DMS79 treated with DMSO at 0.1 percent for 48 hours (cell line): ENCODE measurements at regions not wholly inside any gene's neighbourhood (a gene's known extent, or its start where the extent isn't known, plus 50 kb on each side); places are given as distances from the start of the nearest gene placed in this dataset.

Source experiments
- DNase-seq: peaks from one replicate; lab custom pipeline; 2025; lab: John Stamatoyannopoulos, UW

DNA sequence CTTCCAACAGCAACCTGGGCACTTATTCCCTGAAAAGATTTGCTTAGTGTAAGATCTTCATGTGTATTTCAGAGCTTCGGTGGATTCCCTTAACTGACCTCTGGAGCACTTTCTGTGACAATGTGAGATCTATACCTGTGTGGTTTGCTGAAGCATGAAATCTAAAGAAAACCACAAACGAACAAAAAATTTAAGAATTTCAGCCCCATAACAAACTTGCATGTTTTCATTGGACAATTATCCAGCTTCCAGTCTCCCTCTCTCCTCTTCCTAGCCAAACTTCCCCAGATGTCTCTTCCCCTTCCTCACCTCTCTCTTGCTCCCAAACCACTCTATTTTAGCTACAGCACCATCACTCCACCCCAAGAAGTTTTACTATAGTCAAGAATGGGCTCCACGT is 279.9 kb upstream of the SORCS1 start:
- no peak for DNase-seq

DNA sequence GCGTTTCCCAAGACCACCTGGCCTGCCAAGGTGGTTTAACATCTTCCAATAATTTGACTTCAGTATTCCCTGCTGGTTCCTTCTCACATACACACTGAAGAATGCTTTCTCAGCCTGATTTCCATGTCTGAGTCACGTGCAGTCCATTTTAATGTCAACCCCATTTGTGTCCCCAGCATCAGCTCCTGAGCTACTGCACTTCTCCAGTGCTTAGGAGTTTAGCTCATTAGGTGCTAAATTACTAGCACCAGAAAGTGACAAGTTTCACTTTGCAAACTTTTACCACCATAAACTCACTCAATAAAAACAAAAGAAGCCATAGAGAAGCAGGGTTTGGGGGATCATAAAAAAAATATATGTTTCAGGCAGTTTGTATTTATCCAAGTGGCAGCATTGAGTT is 279.3 kb upstream of the SORCS1 start:
- no peak for DNase-seq

DNA sequence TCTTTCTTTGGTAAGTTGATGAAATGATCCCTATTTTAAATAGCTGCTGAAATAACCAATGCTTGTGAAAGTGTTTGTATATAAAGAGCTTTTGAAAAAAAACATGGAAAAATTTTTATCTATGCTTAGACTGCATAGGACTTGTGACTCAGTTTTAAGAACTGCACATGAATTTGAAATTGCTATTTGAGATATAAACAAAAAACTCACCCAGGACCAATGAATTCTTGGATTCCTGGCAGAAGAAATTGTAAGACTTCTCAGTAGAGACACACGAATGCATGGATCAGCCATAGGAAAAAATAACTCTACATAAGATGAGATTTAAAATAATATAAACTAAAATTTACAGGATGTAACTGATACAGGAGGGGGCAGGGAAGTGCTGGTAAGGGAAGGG is 278.8 kb upstream of the SORCS1 start:
- no peak for DNase-seq

DNA sequence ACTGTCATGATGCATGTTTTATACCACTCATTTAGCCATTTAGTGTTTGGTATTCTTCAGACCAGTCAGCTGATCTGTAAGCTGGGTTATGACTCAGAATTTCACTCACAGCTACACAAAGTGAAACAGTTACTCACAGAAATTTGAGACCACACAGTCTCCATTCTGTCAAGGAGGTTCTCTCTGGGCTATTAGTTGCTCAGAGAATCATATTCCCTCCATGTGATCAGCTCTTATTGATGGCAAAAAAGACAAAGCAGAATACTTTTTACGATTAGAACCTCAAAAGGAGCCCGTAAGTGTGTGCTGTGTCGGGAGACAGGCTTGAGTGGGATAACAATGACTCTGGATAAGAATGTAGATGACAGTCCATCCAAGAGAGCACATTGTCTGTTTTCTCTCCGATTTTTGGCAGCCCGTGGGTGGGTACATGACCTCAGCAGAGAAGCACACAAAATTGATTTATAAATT is 277.6 kb upstream of the SORCS1 start:
- DNase-seq, result no peak

DNA sequence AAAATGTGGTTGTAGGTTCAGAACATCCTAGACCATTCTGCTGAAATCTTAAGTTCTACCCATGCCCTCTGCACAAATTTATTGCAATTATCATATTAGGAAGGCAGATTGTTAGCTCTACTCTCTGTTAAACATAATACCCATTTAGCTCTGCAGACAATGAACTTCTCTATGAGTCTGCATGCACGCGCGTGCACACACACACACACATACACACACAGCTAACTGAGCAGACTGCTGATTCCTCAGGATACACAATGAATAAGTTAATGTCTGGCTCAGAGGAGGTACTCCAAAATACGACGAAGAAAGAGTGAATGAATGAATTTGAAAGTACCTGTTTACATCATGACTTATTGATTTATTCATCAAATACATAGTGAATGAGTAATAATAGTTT is 276.2 kb upstream of the SORCS1 start:
- DNase-seq, result no peak

DNA sequence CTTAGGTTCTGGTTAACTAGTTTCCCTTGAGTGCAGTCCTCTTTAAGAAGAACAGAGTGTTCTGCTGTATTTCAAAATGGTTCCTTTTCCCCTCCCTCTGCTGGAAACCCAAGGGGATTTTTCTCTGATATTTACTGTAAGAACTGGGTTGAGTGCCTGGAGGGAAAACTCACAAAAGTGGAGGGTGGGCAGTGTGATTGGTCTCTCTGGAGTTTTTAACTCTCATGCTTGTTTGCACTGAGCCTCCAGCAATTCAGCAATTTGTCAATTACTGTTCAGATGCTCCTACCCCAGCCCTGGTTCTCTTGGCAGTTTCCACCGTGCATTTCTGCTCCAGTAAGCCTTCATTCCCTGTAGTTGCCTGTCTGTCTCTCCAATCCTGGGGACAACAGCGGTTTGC is 273.4 kb upstream of the SORCS1 start:
- no peak for DNase-seq

DNA sequence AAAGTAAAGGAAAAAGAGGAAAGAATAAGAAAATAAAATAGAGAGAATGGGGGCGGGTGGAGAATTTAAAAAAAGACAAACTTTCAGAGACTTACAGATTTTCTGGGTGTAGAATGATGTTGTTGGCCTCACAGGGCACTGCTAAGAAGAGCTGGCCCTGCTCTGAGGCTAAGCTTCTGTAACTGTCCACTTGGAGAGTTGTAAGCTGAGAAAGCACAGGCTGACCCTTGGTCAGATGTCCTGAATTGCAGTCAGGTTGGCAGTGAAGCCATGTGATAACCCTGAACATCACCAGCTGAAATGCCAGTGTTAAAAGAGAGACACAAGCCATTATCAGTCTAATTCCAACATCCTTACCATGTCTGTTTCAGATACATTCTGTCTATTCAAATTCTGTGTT is 272.1 kb upstream of the SORCS1 start:
- no peak for DNase-seq

DNA sequence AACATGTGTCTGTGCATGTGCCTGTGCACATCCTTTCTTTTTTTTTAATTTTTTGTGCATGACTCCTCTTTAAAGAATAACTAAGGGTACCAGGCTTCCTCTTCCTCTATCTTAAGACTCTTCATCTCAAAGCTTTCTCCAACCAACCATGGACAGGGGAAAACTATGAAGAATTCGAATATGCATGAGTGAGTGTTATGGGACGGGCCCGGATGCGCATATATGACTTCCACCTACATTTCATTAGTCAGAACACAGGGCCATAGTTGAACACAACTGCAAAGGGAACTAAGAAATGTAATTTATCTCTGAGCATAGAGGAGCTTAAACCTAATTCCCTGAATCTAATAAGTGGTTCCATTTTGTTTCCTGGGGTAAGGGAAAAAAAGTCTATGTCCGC is 270.3 kb upstream of the SORCS1 start:
- DNase-seq, result no peak

DNA sequence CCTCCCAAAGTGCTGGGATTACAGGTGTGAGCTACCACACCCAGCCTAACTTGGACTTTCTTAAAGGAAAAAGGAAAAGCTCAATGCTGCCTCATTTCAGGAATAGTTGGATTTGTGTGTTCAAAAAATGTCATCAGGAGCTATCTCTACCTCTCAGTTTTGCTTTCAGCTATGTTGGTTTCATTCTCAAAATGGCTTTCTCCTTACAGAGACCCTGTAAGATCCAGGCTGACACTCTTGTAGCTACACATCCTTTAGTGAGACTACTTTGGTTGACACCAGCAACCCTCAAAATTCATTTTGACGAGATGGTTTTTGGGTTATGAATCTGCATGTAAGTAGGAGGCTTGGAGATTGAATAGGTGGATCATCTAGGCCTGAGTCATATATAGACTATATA is 269.7 kb upstream of the SORCS1 start:
- DNase-seq, result no peak

DNA sequence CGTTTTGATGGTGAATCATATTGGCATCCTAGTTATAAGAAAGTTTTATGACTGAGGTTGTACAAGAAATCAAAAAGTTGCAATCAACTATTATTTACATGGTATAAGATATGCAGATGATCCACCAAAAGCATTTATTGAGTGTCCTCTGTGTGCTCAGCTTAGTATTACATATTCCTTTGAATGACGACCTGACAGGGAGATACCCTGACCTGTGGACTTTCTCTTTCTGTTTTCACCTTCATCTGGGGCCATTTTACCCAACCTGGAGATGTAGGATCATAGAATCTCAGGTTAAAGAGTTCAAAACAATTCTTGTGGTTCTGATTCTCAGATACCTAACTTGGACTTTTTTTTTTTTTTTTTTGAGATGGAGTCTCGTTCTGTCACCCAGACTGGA is 269.1 kb upstream of the SORCS1 start:
- no peak for DNase-seq

DNA sequence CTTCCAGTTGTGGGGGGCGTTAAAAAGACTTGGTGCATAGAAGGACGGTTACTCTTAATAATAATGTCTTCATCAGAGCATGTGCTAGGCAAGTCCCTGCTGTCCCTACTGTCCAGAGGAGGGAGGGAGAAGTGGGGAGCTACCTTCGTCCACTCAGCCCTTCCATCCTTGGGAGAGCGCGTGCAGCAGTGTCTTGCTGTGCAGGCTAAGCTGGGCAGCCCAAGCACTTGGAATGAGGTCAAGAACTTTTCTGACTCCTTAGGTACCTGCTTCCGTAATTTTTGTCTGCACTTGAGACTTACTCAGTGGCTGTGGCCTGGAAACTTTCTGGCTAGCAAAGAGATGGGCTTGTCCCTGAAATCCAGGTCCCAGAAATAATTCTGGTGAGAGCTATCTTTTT is 265.9 kb upstream of the SORCS1 start:
- no peak for DNase-seq

DNA sequence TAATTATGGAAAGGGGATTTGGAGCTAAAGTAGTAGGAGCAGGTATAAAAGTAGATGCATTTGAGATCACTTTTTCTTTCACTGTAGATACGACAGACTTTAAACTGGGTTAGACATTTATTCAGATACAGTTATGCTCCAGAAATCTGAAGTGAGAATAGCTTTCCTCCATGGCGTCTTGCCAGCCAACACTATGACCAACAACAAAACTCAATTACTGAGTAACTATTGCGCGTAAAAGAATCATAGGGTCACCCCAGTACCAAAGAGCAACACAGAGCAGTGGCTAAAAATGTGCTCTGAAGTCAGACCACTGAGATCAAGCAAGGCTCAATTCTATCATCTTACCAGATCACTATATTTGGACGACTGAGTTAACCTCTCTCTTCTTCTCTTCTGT is 262.5 kb upstream of the SORCS1 start:
- DNase-seq, result no peak

DNA sequence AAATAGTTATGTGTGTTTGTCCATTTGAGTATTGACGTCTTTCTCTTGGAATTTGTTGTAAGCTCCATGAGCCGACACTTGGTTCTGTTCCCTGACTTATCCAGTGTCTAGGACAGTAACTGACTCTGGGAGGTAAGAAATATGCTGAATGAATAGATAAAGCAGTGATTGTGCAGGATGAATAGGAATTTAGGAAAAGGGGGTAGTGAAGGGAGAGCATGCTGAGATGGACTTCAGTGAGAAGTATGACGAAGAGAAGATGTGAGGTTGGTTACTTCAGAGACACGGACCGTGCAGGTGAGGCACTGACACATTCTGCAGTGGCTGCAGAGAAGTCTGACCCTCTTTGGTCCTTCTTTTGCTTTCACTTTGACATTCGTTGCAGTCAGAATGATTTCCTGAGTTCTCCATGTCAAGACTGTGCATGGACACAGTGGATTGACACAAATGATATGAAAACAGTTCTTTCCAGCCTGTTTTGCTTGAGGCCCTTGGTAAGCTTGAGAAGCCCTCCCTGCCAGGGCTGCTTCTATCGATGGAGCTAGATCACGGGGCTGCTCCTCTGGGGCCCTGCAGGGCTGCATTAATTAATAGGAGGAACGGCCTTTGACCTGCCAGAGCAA is 261.5 kb upstream of the SORCS1 start:
- DNase-seq, result no peak

DNA sequence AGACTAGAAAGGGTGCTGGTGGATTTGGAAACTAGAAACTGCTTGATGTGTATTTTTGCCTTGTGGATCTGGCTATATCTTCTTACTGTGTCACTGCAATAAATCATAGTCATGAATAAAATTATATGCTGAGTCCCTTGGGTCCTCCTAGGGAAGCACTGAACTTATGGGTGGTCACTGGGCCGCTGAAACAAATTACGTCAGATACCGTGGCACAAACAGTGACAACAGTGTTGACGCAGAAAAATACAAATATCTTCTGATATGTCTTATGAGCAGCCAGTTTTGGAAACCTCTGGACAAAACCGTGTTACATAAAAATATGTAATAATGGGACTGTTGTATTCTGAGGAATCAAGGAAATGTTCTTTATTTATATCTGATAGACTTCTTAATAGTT is 260.1 kb upstream of the SORCS1 start:
- no peak for DNase-seq

DNA sequence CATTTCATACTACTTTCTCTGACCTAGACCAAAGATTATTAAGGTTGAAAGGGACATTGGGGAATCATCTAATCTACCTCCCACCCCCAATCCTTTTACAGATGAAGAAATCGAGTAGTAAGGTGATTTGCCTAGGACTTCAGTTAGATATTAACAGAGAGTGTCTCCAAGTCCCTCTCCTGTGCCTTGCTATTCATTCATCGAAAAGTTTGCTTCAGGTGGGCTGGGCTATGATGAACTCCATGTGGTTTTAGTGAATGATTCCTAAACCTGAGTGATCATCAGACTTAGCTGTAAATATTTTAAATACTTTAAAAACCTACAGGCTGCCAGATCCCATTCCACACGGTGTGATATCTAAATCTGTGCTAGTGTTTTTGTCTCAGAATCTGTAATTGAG is 259.4 kb upstream of the SORCS1 start:
- no peak for DNase-seq

DNA sequence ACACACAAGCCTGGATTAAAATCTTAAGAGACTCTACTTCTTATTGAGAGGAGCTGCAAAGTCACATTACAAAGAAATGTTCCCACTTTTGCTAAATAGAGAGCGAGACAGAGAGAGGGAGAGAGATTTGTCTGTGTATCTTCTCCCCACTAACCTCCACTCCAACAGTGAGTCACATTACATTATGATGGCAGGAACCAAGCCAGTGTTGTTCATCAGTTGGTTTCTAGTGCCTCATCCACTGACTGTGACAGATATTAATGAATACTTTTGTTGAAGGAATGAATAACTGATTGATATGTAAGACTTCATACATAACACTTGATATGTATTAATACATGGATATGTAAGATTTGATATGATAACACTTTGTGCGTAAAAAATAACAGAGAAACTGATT is 258.2 kb upstream of the SORCS1 start:
- no peak for DNase-seq

DNA sequence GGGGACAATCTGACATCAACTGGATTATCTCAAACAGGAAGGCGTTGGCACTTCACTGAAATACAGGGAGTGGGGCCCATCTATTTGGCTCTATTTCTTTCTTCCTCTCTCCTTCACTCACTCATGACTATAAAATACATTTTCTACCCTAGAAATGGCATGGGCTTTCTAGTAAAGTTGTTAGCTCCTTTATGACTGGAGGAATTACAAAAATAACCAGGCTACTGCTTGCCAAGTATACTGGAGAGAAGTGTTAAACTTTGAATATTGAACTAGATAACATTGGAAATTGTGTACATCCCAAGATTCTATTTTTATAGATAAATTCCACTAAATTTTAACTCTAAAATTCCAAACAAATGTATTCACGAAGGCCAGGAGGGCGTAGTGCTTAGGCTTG is 255.7 kb upstream of the SORCS1 start:
- DNase-seq, result no peak

DNA sequence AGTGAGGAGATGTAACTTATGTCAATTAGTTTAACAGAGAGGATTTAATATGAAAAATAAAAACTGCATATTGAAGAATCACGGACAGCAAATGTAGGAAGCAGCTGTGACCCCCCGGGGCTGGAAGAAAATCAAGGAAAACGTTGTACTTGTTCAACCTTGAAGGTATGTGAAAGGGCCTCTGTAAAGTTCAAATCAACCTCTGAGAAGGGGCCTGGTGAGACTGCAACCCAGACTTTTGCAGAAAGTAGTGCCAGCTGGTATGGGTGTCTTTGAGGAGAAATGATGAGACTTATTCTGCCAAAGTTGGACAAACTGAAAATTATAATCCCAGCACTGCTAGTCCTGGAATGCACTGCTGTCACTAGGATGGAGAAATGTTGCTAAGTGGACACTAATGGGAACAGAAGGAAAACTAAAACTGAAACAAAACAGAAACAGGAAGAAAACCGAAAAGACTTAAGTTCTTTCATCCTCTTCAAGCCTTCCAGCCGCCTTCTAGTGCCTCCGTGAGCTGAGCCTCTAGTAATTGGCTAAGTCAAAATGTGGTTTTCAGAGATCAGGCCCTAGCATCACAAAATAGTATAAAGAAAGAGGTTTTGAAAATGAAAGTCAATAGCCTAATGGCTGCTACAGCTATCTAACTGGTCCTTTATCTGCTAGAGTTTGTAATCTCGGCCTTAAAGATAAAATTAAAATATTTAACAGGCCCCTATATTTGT is 253.7 kb upstream of the SORCS1 start:
- no peak for DNase-seq

DNA sequence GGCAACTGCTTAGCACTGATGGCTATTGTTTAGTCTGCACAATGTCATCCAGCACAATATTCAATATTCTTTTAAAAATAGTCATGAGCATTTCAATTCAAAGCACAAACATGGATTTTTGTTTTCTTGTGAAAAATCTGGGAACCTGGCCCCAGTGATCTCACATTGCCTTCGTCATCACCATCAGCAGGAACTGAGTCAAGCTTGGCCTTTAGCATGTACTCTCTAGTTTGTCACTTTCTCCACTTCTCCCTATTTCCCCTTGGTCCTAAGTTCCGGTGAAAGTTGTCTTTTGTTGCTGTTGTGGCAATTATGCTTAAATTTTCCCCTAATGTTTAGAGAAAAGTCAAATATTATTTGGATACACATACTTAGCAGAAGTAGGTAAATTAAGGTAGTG is 252.9 kb upstream of the SORCS1 start:
- DNase-seq, result no peak

DNA sequence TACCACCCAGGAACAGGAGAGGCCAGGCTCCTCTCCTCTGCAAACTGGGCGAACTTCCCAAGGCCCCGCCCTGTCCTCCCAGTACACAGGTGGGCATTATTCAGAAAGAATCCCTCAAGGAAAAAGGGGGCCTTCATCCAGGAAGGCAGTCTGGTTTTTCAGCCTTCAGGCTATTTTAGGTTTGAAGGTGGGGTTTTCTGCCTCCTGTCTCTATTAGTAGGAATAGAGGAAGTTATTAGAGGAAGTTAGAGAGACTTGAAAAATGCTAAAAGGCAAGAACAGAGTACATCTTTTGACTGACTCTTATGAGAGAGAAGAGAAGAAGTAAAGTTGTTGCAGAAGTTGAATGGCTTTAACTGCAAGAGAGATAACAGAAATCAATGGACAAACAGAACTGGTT is 250.9 kb upstream of the SORCS1 start:
- DNase-seq, result no peak

DNA sequence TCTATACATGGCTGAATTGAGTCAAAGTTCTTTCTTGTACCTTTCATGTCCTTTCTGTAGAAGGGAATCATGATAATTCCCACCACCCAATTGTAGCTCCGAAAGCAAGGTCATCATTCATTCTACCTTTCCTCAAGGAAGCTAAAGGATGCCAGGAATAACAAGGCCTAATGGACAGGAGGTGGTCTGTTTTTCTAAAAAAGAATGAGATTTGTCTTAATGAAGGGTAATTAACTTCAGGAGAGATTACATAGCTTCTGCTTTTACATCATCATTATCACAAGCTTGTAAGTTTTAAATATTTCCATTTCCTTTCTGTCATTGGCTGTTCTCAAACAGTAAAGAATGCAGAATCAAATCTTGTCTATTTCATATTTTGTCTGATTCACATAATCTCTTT is 249.5 kb upstream of the SORCS1 start:
- DNase-seq, result no peak

DNA sequence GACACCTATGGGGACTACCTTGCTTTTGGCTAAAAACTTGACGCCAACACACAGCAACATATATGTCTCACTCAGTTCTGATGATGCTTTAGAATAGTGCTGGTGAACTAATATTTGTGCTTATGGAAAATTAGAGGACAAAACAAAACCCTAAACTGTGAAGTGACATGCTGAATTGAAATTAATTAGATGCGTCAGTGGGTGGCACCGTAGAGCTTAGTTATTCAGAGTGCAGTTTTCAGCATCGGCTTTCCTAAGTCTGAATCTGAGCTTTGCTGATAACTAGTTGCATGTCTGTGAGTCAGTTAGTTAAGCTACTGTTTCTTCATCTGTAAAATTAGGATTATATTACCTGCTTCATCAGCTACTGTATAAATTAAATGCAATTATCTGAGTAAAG is 245.0 kb upstream of the SORCS1 start:
- no peak for DNase-seq

DNA sequence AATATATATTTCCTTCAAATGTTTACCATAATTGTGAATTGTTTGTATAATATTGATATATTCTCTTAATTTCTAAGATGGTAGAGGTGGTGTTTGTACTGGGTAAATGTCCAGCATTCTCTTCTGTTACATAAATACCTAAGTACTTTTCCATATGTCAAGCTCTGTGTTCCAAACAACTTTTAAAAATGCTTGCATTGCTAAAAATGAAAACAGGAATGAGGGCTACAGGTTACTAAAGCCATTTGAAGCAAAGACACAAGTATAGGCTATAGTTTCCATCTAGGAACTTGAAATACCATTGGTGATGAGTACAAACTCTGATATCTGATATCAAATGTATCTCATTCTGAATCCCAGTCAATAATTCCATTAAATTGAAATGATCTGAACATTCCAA is 233.6 kb upstream of the SORCS1 start:
- DNase-seq, result no peak

DNA sequence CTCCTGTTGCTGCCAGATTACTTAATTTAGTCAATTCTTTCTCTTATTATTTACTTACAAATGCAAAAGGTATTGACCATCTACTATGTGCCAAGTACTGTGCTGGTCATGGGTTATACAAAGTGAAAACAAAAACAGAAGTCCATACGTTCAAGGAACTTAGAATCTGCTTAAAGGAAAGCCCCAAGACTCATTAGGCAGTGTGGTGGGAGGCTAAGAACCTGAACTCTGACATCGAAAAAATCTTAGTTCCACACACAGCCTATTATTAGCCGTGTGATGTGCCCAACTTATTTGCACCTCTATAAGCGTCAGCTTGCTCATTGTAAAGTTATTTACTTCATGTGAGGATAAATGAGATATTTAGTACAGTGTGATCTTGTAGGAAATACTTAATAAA is 227.4 kb upstream of the SORCS1 start:
- no peak for DNase-seq
